ENCODE measurements at regions not wholly inside any gene's neighbourhood (a gene's known extent, or its start where the extent isn't known, plus 50 kb on each side); places are given as distances from the start of the nearest gene placed in this dataset.
"Not testable (repeated sequence)": the region's sequence is repeated elsewhere in the genome, so short reads cannot be mapped to it uniquely, and the experiment has no call there.

- no peak for DNase-seq (ENCODE audit: low read depth)
Measured at GRCh38 chr16:17555176-17555575, 84.4 kb upstream of the XYLT1 start.

GRCh38 chr16:17552351-17552750 is 81.6 kb upstream of the XYLT1 start:
- no peak for DNase-seq (ENCODE audit: low read depth)

- not testable (repeated sequence) for DNase-seq (ENCODE audit: low read depth)
Measured at GRCh38 chr16:17551682-17552081, 80.9 kb upstream of the XYLT1 start.

- DNase-seq (ENCODE audit: low read depth), result no peak
Measured at GRCh38 chr16:17548825-17549224, 78.1 kb upstream of the XYLT1 start.

- DNase-seq (ENCODE audit: low read depth), result no peak
Measured at GRCh38 chr16:17544785-17545184, 74.0 kb upstream of the XYLT1 start.

- DNase-seq (ENCODE audit: low read depth), result no peak
Measured at GRCh38 chr16:17544304-17544703, 73.5 kb upstream of the XYLT1 start.

GRCh38 chr16:17543073-17543472 is 72.3 kb upstream of the XYLT1 start:
- DNase-seq (ENCODE audit: low read depth), result no peak

GRCh38 chr16:17541324-17541723 is 70.6 kb upstream of the XYLT1 start:
- no peak for DNase-seq (ENCODE audit: low read depth)

- DNase-seq (ENCODE audit: low read depth), result no peak
Measured at GRCh38 chr16:17538927-17539326, 68.2 kb upstream of the XYLT1 start.

GRCh38 chr16:17532338-17532995 is 61.7 kb upstream of the XYLT1 start:
- no peak for DNase-seq (ENCODE audit: low read depth)

- no peak for DNase-seq (ENCODE audit: low read depth)
Measured at GRCh38 chr16:17529982-17530760, 59.4 kb upstream of the XYLT1 start.

- DNase-seq (ENCODE audit: low read depth), result no peak
Measured at GRCh38 chr16:17526956-17527937, 56.5 kb upstream of the XYLT1 start.

GRCh38 chr16:17524656-17525055 is 53.9 kb upstream of the XYLT1 start:
- DNase-seq (ENCODE audit: low read depth), result no peak

GRCh38 chr16:17520561-17520960 is 49.8 kb upstream of the XYLT1 start:
- no peak for DNase-seq (ENCODE audit: low read depth)
